Lower leg skin (tissue), 3 donors: ENCODE measurements at regions not wholly inside any gene's neighbourhood (a gene's known extent, or its start where the extent isn't known, plus 50 kb on each side); places are given as distances from the start of the nearest gene placed in this dataset.

Source experiments
- CTCF ChIP-seq, 3 donors: fragments of 450-650 bp; IDR thresholded peaks; one replicate each; pipeline ENCODE4 v1.5.1; 2016; ENCODE audit warnings: antibody characterized with exemption in 3 of 3, mild to moderate bottlenecking in 3 of 3, moderate library complexity in 2 of 3
- POLR2A ChIP-seq, 2 donors: fragments of 450-650 bp; IDR thresholded peaks; one replicate each; pipeline ENCODE4 v1.6.1; 2016 to 2017; ENCODE audit warnings: antibody characterized with exemption in 2 of 2, mild to moderate bottlenecking in 1 of 2, moderate library complexity in 1 of 2

- TF ChIP-seq POLR2A (IDR thresholded peaks at IDR 0.05), result no peak
- no peak for TF ChIP-seq CTCF (IDR thresholded peaks at IDR 0.05)
Measured at GRCh38 chr4:129437347-129437746, 341.4 kb downstream of the C4orf33 start.
